WTC11 (cell line): ENCODE measurements at regions not wholly inside any gene's neighbourhood (a gene's known extent, or its start where the extent isn't known, plus 50 kb on each side); places are given as distances from the start of the nearest gene placed in this dataset.

Experiments
- ATAC-seq: fragments of 200-7000 bp; cut with Tn5 transposase; 2 replicates; pipeline ENCODE4 v1.10.0; 2021; ENCODE audit warnings: mild to moderate bottlenecking, moderate library complexity
- CTCF ChIA-PET: fragments of 300-600 bp; sonication (Branson Sonifier 250); formaldehyde crosslinking; loops from one replicate; lab custom pipeline; 2021; ENCODE audit warnings: antibody characterized with exemption; lab: Charles Lee
- POLR2A ChIA-PET: fragments of 350-600 bp; sonication (Branson Sonifier 250); formaldehyde crosslinking; loops from one replicate; lab custom pipeline; 2021; ENCODE audit warnings: antibody characterized with exemption; lab: Charles Lee
- DNase-seq: peaks from one replicate; pipeline ENCODE4 v3.0.0; 2021; ENCODE audit warnings: low spot score
- H3K27ac Mint-ChIP-seq: 2 replicates; pipeline ENCODE4 v1.8.0; 2021; ENCODE audit warnings: mixed read lengths
- H3K27me3 Mint-ChIP-seq: 2 replicates; pipeline ENCODE4 v1.8.0; 2021; ENCODE audit warnings: low read depth, mild to moderate bottlenecking, moderate library complexity, mixed read lengths
- H3K36me3 Mint-ChIP-seq: 2 replicates; pipeline ENCODE4 v1.8.0; 2021; ENCODE audit warnings: mixed read lengths
- H3K4me1 Mint-ChIP-seq: 2 replicates; pipeline ENCODE4 v1.8.0; 2022; ENCODE audit warnings: mixed read lengths
- H3K4me3 Mint-ChIP-seq: 2 replicates; pipeline ENCODE4 v1.8.0; 2021; ENCODE audit warnings: mild to moderate bottlenecking, moderate library complexity, mixed read lengths
- H3K9me3 Mint-ChIP-seq: 2 replicates; pipeline ENCODE4 v1.8.0; 2021; ENCODE audit warnings: mixed read lengths
- AR ChIP-seq: fragments of 250-450 bp; sonication (Bioruptor Pico); IDR thresholded peaks from 2 replicates; pipeline ENCODE4 v1.9.0; 2021; ENCODE audit warnings: mild to moderate bottlenecking
- ATF1 ChIP-seq: sonication (generic); formaldehyde crosslinking; IDR thresholded peaks from 2 replicates; pipeline ENCODE4 v1.8.1; 2023; ENCODE audit warnings: mild to moderate bottlenecking, moderate library complexity, missing genetic modification reagents
- ATF2 ChIP-seq: sonication (generic); formaldehyde crosslinking; IDR thresholded peaks from 2 replicates; pipeline ENCODE4 v1.8.1; 2022; ENCODE audit warnings: low read depth, missing genetic modification reagents, borderline replicate concordance
- ATF6 ChIP-seq: sonication (generic); formaldehyde crosslinking; IDR thresholded peaks from 2 replicates; pipeline ENCODE4 v1.8.1; 2023; ENCODE audit warnings: mild to moderate bottlenecking, missing genetic modification reagents
- ELF4 ChIP-seq: sonication (generic); formaldehyde crosslinking; IDR thresholded peaks from 2 replicates; pipeline ENCODE4 v1.8.1; 2022; ENCODE audit warnings: low read depth, mild to moderate bottlenecking, moderate library complexity, missing genetic modification reagents
- ERG ChIP-seq: fragments of 250-450 bp; sonication (Bioruptor Pico); IDR thresholded peaks from 2 replicates; pipeline ENCODE4 v1.8.0; 2021; ENCODE audit warnings: mild to moderate bottlenecking
- IRF2 ChIP-seq: sonication (generic); formaldehyde crosslinking; IDR thresholded peaks from 2 replicates; pipeline ENCODE4 v1.8.0; 2022; ENCODE audit warnings: low read depth, missing genetic modification reagents, borderline replicate concordance
- NFYB ChIP-seq: sonication (generic); formaldehyde crosslinking; conservative IDR thresholded peaks from 2 replicates; pipeline ENCODE4 v1.8.0; 2022; ENCODE audit warnings: low read depth, missing genetic modification reagents
- RORB ChIP-seq: fragments of 250-450 bp; sonication (Bioruptor Pico); IDR thresholded peaks from 2 replicates; pipeline ENCODE4 v1.9.0; 2021; ENCODE audit warnings: mild to moderate bottlenecking
- SP1 ChIP-seq: sonication (generic); formaldehyde crosslinking; conservative IDR thresholded peaks from 2 replicates; pipeline ENCODE4 v1.8.1; 2022; ENCODE audit warnings: missing genetic modification reagents
- USF1 ChIP-seq: sonication (generic); formaldehyde crosslinking; IDR thresholded peaks from 2 replicates; pipeline ENCODE4 v1.8.0; 2022; ENCODE audit warnings: mild to moderate bottlenecking, missing genetic modification reagents
- ZBTB43 ChIP-seq: sonication (generic); formaldehyde crosslinking; IDR thresholded peaks from 2 replicates; pipeline ENCODE4 v1.8.1; 2023; ENCODE audit warnings: mild to moderate bottlenecking, missing genetic modification reagents
- ZNF121 ChIP-seq: sonication (generic); formaldehyde crosslinking; IDR thresholded peaks from 2 replicates; pipeline ENCODE4 v1.8.0; 2023; ENCODE audit warnings: missing genetic modification reagents
- ZNF138 ChIP-seq: sonication (generic); formaldehyde crosslinking; conservative IDR thresholded peaks from 2 replicates; pipeline ENCODE4 v1.8.1; 2022; ENCODE audit warnings: mild to moderate bottlenecking, moderate library complexity, missing genetic modification reagents
- ZNF232 ChIP-seq: sonication (generic); formaldehyde crosslinking; IDR thresholded peaks from 2 replicates; pipeline ENCODE4 v1.8.0; 2022; ENCODE audit warnings: mild to moderate bottlenecking, missing genetic modification reagents

GRCh38 chr6:122207794-122208193 lies 191.7 kb upstream of the HSF2 start (continued):
- TF ChIP-seq ATF2 (CRISPR knock-in tag): no peak
- TF ChIP-seq ZBTB43 (CRISPR knock-in tag): no peak
- no peak for TF ChIP-seq ZNF232

GRCh38 chr6:122214605-122215318 lies 184.7 kb upstream of the HSF2 start:
- ChIA-PET POLR2A (no interaction called here), CTCF (no interaction called here)
- no peak for TF ChIP-seq IRF2
- TF ChIP-seq ATF1 (CRISPR knock-in tag): no peak
- TF ChIP-seq ATF6 (CRISPR knock-in tag): no peak
- no peak for TF ChIP-seq ZNF121 (CRISPR knock-in tag)
- TF ChIP-seq ZNF138 (CRISPR knock-in tag): no peak
- TF ChIP-seq NFYB (CRISPR knock-in tag): no peak
- no peak for TF ChIP-seq SP1
- TF ChIP-seq ERG (CRISPR knock-in tag): no peak
- no peak for TF ChIP-seq RORB (CRISPR knock-in tag)
- TF ChIP-seq ELF4: no peak
- no peak for TF ChIP-seq USF1 (CRISPR knock-in tag)
- TF ChIP-seq AR (CRISPR knock-in tag): no peak
- TF ChIP-seq ZBTB43 (CRISPR knock-in tag): no peak
- Mint-ChIP-seq H3K4me1 (peaks cover 2% of the 10 kb centered on the region; the same call in 1 of the 2 replicates), H3K27ac (no peak overlapping the region), H3K36me3 (no peaks in the 10 kb centered on the region), H3K4me3 (no peak overlapping the region), H3K9me3 (no peaks in the 10 kb centered on the region), H3K27me3 (no peaks in the 10 kb centered on the region)
- ATAC-seq: no peak
- DNase-seq: no peak
